ENCODE measurements at regions not wholly inside any gene's neighbourhood (a gene's known extent, or its start where the extent isn't known, plus 50 kb on each side); places are given as distances from the start of the nearest gene placed in this dataset.

GRCh38 chr6:121499666-121500065 is 64.2 kb downstream of the GJA1 start:
- no peak for DNase-seq

GRCh38 chr6:121503589-121503991 is 68.1 kb downstream of the GJA1 start:
- no peak for DNase-seq

- peak; percentile 75 for DNase-seq
Measured at GRCh38 chr6:121504227-121504626, 68.8 kb downstream of the GJA1 start.

GRCh38 chr6:121505284-121505683 is 69.8 kb downstream of the GJA1 start:
- DNase-seq, result no peak

GRCh38 chr6:121506761-121507754 is 71.6 kb downstream of the GJA1 start:
- no peak for DNase-seq

GRCh38 chr6:121510568-121511177 is 75.2 kb downstream of the GJA1 start:
- DNase-seq, result no peak

GRCh38 chr6:121515630-121516265 is 80.3 kb downstream of the GJA1 start:
- DNase-seq, result no peak

GRCh38 chr6:121516331-121516730 is 80.9 kb downstream of the GJA1 start:
- no peak for DNase-seq

GRCh38 chr6:121520337-121521163 is 85.1 kb downstream of the GJA1 start:
- DNase-seq, result no peak

GRCh38 chr6:121521164-121521555 is 85.7 kb downstream of the GJA1 start:
- DNase-seq, result no peak

- DNase-seq, result no peak
Measured at GRCh38 chr6:121522265-121522664, 86.8 kb downstream of the GJA1 start.

- no peak for DNase-seq
Measured at GRCh38 chr6:121522771-121523386, 87.4 kb downstream of the GJA1 start.

- DNase-seq, result no peak
Measured at GRCh38 chr6:121523628-121524027, 88.2 kb downstream of the GJA1 start.

- DNase-seq, result no peak
Measured at GRCh38 chr6:121526282-121526681, 90.8 kb downstream of the GJA1 start.

GRCh38 chr6:121531658-121532169 is 96.3 kb downstream of the GJA1 start:
- no peak for DNase-seq

GRCh38 chr6:121533321-121533841 is 97.9 kb downstream of the GJA1 start:
- DNase-seq, result no peak

GRCh38 chr6:121535777-121536176 is 100.3 kb downstream of the GJA1 start:
- DNase-seq, result no peak

- no peak for DNase-seq
Measured at GRCh38 chr6:121536345-121536744, 100.9 kb downstream of the GJA1 start.

GRCh38 chr6:121539439-121539838 is 104.0 kb downstream of the GJA1 start:
- DNase-seq, result no peak

- DNase-seq, result no peak
Measured at GRCh38 chr6:121540210-121540609, 104.8 kb downstream of the GJA1 start.

GRCh38 chr6:121544691-121545090 is 109.2 kb downstream of the GJA1 start:
- no peak for DNase-seq

- no peak for DNase-seq
Measured at GRCh38 chr6:121548131-121548530, 112.7 kb downstream of the GJA1 start.

Data from MV-4-11 (cell line).